HepG2 (cell line): ENCODE measurements at regions not wholly inside any gene's neighbourhood (a gene's known extent, or its start where the extent isn't known, plus 50 kb on each side); places are given as distances from the start of the nearest gene placed in this dataset.

Experiments
- ATAC-seq: fragments of 200-7000 bp; cut with Tn5 transposase; 3 replicates; pipeline ENCODE4 v1.9.1; 2020; ENCODE audit warnings: mild to moderate bottlenecking, moderate library complexity
- BruUV-seq: library from RNA; stranded (reverse); fragments of 400-500 nt; replicated peaks from 2 replicates; lab custom pipeline; 2021; lab: Mats Ljungman, UMichigan
- CTCF ChIA-PET: fragments of 300-600 bp; formaldehyde crosslinking; extraction: SDS; loops from one replicate; lab custom pipeline; 2021; ENCODE audit warnings: low total read pairs, inconsistent platforms, low intra/inter-chr PET ratio; lab: Yijun Ruan, JAX
- POLR2A ChIA-PET: fragments of 350-600 bp; sonication (Branson Sonifier 250); formaldehyde crosslinking; loops from one replicate; lab custom pipeline; 2020; ENCODE audit warnings: antibody characterized with exemption, inconsistent platforms; lab: Yijun Ruan, JAX
- DNase-seq: peaks from one replicate; pipeline ENCODE4 v3.0.0-alpha.2; 2015; ENCODE audit warnings: low spot score
- FAIRE-seq: peaks from 3 replicates; lab custom pipeline; 2011; peaks lifted over from hg19 to GRCh38; lab: Jason Lieb, UNC
- H2AFZ ChIP-seq: one replicate; pipeline ENCODE4 v1.6.1; 2011; ENCODE audit warnings: low read length, inconsistent platforms
- H3K27ac ChIP-seq: fragments of 300-600 bp; 3 replicates; pipeline ENCODE4 v1.8.0; 2011; ENCODE audit warnings: mixed run types, mild to moderate bottlenecking, mixed read lengths, low read length, inconsistent platforms; ENCODE audit not compliant: insufficient read depth; ENCODE audit errors: extremely low read length
- H3K27me3 ChIP-seq, 2 experiments: fragments of 200-600 bp in 1 of 2; 2 replicates in 1 of 2; 3 replicates in 1 of 2; pipeline versions ENCODE4 v1.6.0 to v1.8.0; 2011; ENCODE audit warnings: low read length in 2 of 2, mild to moderate bottlenecking in 2 of 2, moderate library complexity in 2 of 2, inconsistent platforms in 1 of 2; ENCODE audit not compliant: insufficient read depth in 2 of 2, control insufficient read depth in 1 of 2
- H3K36me3 ChIP-seq, 2 experiments: fragments of 200-600 bp in 1 of 2; replicated peaks in 1 of 2; 2 replicates in 1 of 2; 3 replicates in 1 of 2; pipeline versions ENCODE4 v1.5.1 to v1.8.0; 2011; ENCODE audit warnings: low read length in 2 of 2, inconsistent platforms in 1 of 2; ENCODE audit not compliant: insufficient read depth in 2 of 2, control insufficient read depth in 1 of 2
- H3K4me1 ChIP-seq: 2 replicates; pipeline ENCODE4 v1.5.1; 2012; ENCODE audit warnings: low read length, inconsistent platforms; ENCODE audit not compliant: insufficient read depth
- H3K4me2 ChIP-seq: 2 replicates; pipeline ENCODE4 v1.6.0; 2011; ENCODE audit warnings: low read depth, low read length, inconsistent platforms
- H3K4me3 ChIP-seq, 3 experiments: fragments of 200-600 bp in 1 of 3; sonication (generic), shearing (Covaris generic) in 1 of 3; replicated peaks in 1 of 3; 2 replicates each; pipeline ENCODE4 v1.5.1; 2011 to 2016; ENCODE audit warnings: low read length in 3 of 3, inconsistent platforms in 2 of 3, low read depth in 2 of 3, mild to moderate bottlenecking in 2 of 3, control low read depth in 1 of 3, mixed read lengths in 1 of 3; ENCODE audit not compliant: insufficient read depth in 1 of 3
- H3K79me2 ChIP-seq: one replicate; pipeline ENCODE4 v1.6.1; 2011; ENCODE audit warnings: low read length, inconsistent platforms; ENCODE audit not compliant: insufficient read depth
- H3K9ac ChIP-seq: 2 replicates; pipeline ENCODE4 v1.6.0; 2011; ENCODE audit warnings: mild to moderate bottlenecking, low read depth, low read length, inconsistent platforms; ENCODE audit not compliant: insufficient read depth
- H3K9me3 ChIP-seq: 2 replicates; pipeline ENCODE4 v1.5.1; 2012; ENCODE audit warnings: mild to moderate bottlenecking, low read length
- H4K20me1 ChIP-seq: 2 replicates; pipeline ENCODE4 v1.6.0; 2011; ENCODE audit warnings: inconsistent platforms, mild to moderate bottlenecking, low read length, moderate library complexity; ENCODE audit not compliant: insufficient read depth
- KLF9 ChIP-seq: IDR thresholded peaks from 2 replicates; pipeline ENCODE4 v1.6.1; 2016; ENCODE audit warnings: low read depth
- SOX6 ChIP-seq, 2 experiments: fragments of 450-650 bp in 1 of 2; sonication (generic) in 1 of 2; formaldehyde crosslinking in 1 of 2; IDR thresholded peaks; 2 replicates each; pipeline versions ENCODE4 v1.4.0 to v1.6.1; 2017 to 2020; ENCODE audit warnings: antibody characterized with exemption in 1 of 2, mild to moderate bottlenecking in 1 of 2, missing genetic modification reagents in 1 of 2
- XRCC5 ChIP-seq: fragments of 200-400 bp; formaldehyde crosslinking; optimal IDR thresholded peaks from 2 replicates; pipeline ENCODE3; 2017; ENCODE audit warnings: mild to moderate bottlenecking, low read length
- ZFAT ChIP-seq: sonication (generic); formaldehyde crosslinking; conservative IDR thresholded peaks from 2 replicates; pipeline ENCODE4 v1.8.1; 2023; ENCODE audit warnings: missing genetic modification reagents, inconsistent platforms
- ZNF17 ChIP-seq: sonication (generic); formaldehyde crosslinking; IDR thresholded peaks from 2 replicates; pipeline ENCODE4 v1.5.0; 2020; ENCODE audit warnings: mild to moderate bottlenecking, missing genetic modification reagents
- WGBS: methylation state at CpG from one replicate; pipeline ENCODE4 v1.1.6; 2017; ENCODE audit warnings: low lambda C conversion rate; 5-methylcytosine and 5-hydroxymethylcytosine counted together
- in situ Hi-C: cut with HindIII; loops from 2 replicates; pipeline ENCODE4 v1.10.0; 2017; ENCODE audit warnings: low pct_unique_long_range_greater_than_20kb; ENCODE audit not compliant: extremely low pct_ligation_motif_present
- intact Hi-C: fragments of 100-400 bp; cut with micrococcal nuclease; formaldehyde crosslinking; loops from one replicate; pipeline ENCODE4 v1.10.0; 2022; ENCODE audit not compliant: unreplicated experiment
- TF ChIP-seq, protein P1 (sequence below): sonication (generic); formaldehyde crosslinking; IDR thresholded peaks from 2 replicates; pipeline ENCODE4 v1.8.0; 2023; ENCODE audit warnings: mild to moderate bottlenecking, missing genetic modification reagents
- TF ChIP-seq, protein P2 (sequence below): sonication (generic); formaldehyde crosslinking; IDR thresholded peaks from 2 replicates; pipeline ENCODE4 v1.8.1; 2023; ENCODE audit warnings: missing genetic modification reagents, inconsistent platforms, borderline replicate concordance
- TF ChIP-seq, protein P3 (sequence below): IDR thresholded peaks from 2 replicates; pipeline ENCODE4 v1.4.0; 2020; ENCODE audit warnings: mild to moderate bottlenecking, missing genetic modification reagents
- TF ChIP-seq, protein P4 (sequence below), 2 experiments: sonication (generic) in 1 of 2; formaldehyde crosslinking in 1 of 2; IDR thresholded peaks; 2 replicates each; pipeline versions ENCODE4 v1.6.1 to v1.9.0; 2014 to 2022; ENCODE audit warnings: antibody characterized with exemption in 1 of 2, borderline replicate concordance in 1 of 2, inconsistent platforms in 1 of 2, low read depth in 1 of 2, missing genetic modification reagents in 1 of 2
- TF ChIP-seq, protein P5 (sequence below): IDR thresholded peaks from 2 replicates; pipeline ENCODE4 v1.6.1; 2016; ENCODE audit warnings: low read depth, borderline replicate concordance

DNA sequence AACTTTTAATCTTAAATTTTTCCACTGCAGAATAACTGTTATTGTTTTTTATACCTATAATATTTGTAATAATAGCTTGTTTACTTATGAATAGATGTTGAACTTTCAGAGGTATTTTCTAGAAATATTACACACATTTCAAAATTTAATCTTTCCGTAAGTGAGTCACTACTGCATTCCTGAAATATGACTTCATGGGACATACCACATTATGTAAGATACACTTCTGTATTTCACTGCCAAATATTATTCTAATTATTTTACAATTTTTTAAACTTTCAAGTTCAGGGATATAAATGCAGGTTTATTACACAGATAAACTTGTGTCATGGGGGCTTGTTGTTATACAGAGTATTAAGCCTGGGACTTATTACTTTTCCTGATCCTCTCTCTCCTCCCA, 2220.5 kb downstream of the NCAM2 start:
- no peaks in the 10 kb centered on the region for H3K27me3 ChIP-seq
- CTCF ChIA-PET, result no interaction called here
- in situ Hi-C loops (no loop called here), intact Hi-C loops (no loop called here)
- POLR2A ChIA-PET, result no interaction called here
- DNase-seq, result no peak
- no peaks in the 10 kb centered on the region for H3K4me1 ChIP-seq
- FAIRE-seq, result no peak
- no peaks in the 10 kb centered on the region for H3K36me3 ChIP-seq
- no peak overlapping the region for H3K4me3 ChIP-seq
- H4K20me1 ChIP-seq, result no peaks in the 10 kb centered on the region
- no peak for ATAC-seq
- WGBS, result 64% methylated on average over 1 of the region's 1 CpG
- H3K9me3 ChIP-seq, result peaks cover 60% of the 10 kb centered on the region
- H2AFZ ChIP-seq, result no peak overlapping the region
- no peak overlapping the region for H3K9ac ChIP-seq
- H3K27ac ChIP-seq, result no peak overlapping the region
- no TSS peak for BruUV-seq
- H3K4me2 ChIP-seq, result no peak overlapping the region
- no peaks in the 10 kb centered on the region for H3K79me2 ChIP-seq
- TF ChIP-seq, protein P1, sequence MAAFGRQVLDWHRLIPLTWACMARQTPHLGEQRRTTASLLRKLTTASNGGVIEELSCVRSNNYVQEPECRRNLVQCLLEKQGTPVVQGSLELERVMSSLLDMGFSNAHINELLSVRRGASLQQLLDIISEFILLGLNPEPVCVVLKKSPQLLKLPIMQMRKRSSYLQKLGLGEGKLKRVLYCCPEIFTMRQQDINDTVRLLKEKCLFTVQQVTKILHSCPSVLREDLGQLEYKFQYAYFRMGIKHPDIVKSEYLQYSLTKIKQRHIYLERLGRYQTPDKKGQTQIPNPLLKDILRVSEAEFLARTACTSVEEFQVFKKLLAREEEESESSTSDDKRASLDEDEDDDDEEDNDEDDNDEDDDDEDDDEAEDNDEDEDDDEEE, result no peak
- TF ChIP-seq, protein P2, sequence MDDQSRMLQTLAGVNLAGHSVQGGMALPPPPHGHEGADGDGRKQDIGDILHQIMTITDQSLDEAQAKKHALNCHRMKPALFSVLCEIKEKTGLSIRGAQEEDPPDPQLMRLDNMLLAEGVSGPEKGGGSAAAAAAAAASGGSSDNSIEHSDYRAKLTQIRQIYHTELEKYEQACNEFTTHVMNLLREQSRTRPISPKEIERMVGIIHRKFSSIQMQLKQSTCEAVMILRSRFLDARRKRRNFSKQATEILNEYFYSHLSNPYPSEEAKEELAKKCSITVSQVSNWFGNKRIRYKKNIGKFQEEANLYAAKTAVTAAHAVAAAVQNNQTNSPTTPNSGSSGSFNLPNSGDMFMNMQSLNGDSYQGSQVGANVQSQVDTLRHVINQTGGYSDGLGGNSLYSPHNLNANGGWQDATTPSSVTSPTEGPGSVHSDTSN (CRISPR knock-in tag), result no peak
- no peak for TF ChIP-seq ZFAT (CRISPR knock-in tag)
- TF ChIP-seq KLF9 (CRISPR knock-in tag), result no peak
- no peak for TF ChIP-seq SOX6 (IDR thresholded peaks at IDR 0.05)
- no peak for TF ChIP-seq SOX6 (CRISPR knock-in tag; IDR thresholded peaks at IDR 0.05)
- TF ChIP-seq XRCC5, result no peak
- TF ChIP-seq, protein P3, sequence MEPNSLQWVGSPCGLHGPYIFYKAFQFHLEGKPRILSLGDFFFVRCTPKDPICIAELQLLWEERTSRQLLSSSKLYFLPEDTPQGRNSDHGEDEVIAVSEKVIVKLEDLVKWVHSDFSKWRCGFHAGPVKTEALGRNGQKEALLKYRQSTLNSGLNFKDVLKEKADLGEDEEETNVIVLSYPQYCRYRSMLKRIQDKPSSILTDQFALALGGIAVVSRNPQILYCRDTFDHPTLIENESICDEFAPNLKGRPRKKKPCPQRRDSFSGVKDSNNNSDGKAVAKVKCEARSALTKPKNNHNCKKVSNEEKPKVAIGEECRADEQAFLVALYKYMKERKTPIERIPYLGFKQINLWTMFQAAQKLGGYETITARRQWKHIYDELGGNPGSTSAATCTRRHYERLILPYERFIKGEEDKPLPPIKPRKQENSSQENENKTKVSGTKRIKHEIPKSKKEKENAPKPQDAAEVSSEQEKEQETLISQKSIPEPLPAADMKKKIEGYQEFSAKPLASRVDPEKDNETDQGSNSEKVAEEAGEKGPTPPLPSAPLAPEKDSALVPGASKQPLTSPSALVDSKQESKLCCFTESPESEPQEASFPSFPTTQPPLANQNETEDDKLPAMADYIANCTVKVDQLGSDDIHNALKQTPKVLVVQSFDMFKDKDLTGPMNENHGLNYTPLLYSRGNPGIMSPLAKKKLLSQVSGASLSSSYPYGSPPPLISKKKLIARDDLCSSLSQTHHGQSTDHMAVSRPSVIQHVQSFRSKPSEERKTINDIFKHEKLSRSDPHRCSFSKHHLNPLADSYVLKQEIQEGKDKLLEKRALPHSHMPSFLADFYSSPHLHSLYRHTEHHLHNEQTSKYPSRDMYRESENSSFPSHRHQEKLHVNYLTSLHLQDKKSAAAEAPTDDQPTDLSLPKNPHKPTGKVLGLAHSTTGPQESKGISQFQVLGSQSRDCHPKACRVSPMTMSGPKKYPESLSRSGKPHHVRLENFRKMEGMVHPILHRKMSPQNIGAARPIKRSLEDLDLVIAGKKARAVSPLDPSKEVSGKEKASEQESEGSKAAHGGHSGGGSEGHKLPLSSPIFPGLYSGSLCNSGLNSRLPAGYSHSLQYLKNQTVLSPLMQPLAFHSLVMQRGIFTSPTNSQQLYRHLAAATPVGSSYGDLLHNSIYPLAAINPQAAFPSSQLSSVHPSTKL (CRISPR knock-in tag), result no peak
- no peak for TF ChIP-seq ZNF17 (CRISPR knock-in tag)
- TF ChIP-seq, protein P4, sequence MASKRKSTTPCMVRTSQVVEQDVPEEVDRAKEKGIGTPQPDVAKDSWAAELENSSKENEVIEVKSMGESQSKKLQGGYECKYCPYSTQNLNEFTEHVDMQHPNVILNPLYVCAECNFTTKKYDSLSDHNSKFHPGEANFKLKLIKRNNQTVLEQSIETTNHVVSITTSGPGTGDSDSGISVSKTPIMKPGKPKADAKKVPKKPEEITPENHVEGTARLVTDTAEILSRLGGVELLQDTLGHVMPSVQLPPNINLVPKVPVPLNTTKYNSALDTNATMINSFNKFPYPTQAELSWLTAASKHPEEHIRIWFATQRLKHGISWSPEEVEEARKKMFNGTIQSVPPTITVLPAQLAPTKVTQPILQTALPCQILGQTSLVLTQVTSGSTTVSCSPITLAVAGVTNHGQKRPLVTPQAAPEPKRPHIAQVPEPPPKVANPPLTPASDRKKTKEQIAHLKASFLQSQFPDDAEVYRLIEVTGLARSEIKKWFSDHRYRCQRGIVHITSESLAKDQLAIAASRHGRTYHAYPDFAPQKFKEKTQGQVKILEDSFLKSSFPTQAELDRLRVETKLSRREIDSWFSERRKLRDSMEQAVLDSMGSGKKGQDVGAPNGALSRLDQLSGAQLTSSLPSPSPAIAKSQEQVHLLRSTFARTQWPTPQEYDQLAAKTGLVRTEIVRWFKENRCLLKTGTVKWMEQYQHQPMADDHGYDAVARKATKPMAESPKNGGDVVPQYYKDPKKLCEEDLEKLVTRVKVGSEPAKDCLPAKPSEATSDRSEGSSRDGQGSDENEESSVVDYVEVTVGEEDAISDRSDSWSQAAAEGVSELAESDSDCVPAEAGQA (IDR thresholded peaks at IDR 0.05; ENCODE audit: low read depth), result no peak
- TF ChIP-seq, protein P4 (CRISPR knock-in tag; IDR thresholded peaks at IDR 0.05; ENCODE audit: borderline replicate concordance), result no peak
- TF ChIP-seq, protein P5, sequence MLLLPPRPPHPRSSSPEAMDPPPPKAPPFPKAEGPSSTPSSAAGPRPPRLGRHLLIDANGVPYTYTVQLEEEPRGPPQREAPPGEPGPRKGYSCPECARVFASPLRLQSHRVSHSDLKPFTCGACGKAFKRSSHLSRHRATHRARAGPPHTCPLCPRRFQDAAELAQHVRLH (CRISPR knock-in tag), result no peak
